ENCODE measurements at regions not wholly inside any gene's neighbourhood (a gene's known extent, or its start where the extent isn't known, plus 50 kb on each side); places are given as distances from the start of the nearest gene placed in this dataset.

GRCh38 chr22:47450876-47451475 lies 688.5 kb downstream of the TBC1D22A start:
- TF ChIP-seq, protein P1, sequence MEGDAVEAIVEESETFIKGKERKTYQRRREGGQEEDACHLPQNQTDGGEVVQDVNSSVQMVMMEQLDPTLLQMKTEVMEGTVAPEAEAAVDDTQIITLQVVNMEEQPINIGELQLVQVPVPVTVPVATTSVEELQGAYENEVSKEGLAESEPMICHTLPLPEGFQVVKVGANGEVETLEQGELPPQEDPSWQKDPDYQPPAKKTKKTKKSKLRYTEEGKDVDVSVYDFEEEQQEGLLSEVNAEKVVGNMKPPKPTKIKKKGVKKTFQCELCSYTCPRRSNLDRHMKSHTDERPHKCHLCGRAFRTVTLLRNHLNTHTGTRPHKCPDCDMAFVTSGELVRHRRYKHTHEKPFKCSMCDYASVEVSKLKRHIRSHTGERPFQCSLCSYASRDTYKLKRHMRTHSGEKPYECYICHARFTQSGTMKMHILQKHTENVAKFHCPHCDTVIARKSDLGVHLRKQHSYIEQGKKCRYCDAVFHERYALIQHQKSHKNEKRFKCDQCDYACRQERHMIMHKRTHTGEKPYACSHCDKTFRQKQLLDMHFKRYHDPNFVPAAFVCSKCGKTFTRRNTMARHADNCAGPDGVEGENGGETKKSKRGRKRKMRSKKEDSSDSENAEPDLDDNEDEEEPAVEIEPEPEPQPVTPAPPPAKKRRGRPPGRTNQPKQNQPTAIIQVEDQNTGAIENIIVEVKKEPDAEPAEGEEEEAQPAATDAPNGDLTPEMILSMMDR (IDR thresholded peaks at IDR 0.05; ENCODE audit: low read depth, low read length, missing control alignments): no peak
- H3K4me3 ChIP-seq (ENCODE audit: low read depth, low read length): no peak overlapping the region

GRCh38 chr22:47449508-47450270 lies 687.2 kb downstream of the TBC1D22A start:
- no peak for DNase-seq (ENCODE audit: low read depth)
- no peak overlapping the region for H3K4me3 ChIP-seq (ENCODE audit: low read depth, low read length)
- TF ChIP-seq, protein P1 (IDR thresholded peaks at IDR 0.05; ENCODE audit: low read depth, low read length, missing control alignments): no peak

More at GRCh38 chr22:47450876-47451475, 688.5 kb downstream of the TBC1D22A start:
- DNase-seq (ENCODE audit: low read depth): no peak

- H3K4me3 ChIP-seq (ENCODE audit: low read depth, low read length): no peak overlapping the region
- DNase-seq (ENCODE audit: low read depth): no peak
- TF ChIP-seq, protein P1 (IDR thresholded peaks at IDR 0.05; ENCODE audit: low read depth, low read length, missing control alignments): no peak
Measured at GRCh38 chr22:47448231-47449223, 686.1 kb downstream of the TBC1D22A start.

DNA sequence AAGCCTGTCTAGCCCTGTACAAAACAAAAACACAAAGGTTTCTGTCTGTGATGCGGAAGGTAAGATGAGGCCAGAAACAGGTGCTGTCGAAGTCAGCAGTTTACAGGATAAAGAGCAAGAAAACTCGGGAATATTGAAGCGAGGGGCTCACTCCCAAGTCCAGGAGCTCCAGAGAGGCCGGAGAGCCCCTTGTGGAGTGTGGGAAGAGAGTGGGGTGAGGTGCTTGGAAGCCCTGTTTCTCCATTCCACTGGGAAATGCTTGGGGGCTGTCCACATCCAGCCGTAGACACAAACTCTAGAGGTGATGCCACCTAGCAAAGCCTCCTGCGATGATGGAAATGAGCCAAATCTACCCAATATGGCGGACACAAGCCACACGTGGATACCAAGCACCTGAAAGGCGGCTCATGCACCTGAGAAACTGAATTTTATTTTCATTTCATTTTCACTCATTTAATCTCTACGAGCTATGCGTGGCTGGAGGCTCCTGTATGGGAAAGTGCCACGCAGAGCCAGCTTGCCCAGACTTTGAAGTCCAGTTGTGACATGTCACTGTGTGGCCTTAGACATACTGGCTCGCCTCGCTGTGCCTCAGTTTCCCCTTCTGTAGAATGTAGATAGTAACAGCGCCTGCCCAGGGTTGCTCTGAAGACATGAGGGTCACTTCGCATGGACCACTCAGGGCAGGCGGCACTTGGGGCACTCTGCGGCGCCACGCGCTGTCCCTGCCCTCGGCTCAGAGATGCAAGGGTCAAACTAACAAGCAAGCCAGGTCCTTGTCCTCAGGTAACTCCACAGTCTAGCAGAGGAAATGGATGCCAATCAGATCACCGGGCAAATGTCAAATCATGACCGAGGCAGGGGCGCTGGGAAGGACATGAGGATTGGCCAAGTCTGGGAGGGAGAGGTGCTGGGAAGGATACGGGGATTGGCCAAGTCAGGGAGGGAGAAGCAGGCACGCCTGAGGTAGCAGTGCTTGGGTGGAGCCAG lies 684.7 kb downstream of the TBC1D22A start:
- H3K4me3 ChIP-seq (ENCODE audit: low read depth, low read length): no peak overlapping the region
- TF ChIP-seq, protein P1 (IDR thresholded peaks at IDR 0.05; ENCODE audit: low read depth, low read length, missing control alignments): no peak
- DNase-seq (ENCODE audit: low read depth): no peak

GRCh38 chr22:47446331-47446730 lies 683.9 kb downstream of the TBC1D22A start:
- no peak overlapping the region for H3K4me3 ChIP-seq (ENCODE audit: low read depth, low read length)
- TF ChIP-seq, protein P1 (IDR thresholded peaks at IDR 0.05; ENCODE audit: low read depth, low read length, missing control alignments): no peak
- DNase-seq (ENCODE audit: low read depth): no peak
